DMS114 treated with DMSO at 0.1 percent for 48 hours (cell line): ENCODE measurements at regions not wholly inside any gene's neighbourhood (a gene's known extent, or its start where the extent isn't known, plus 50 kb on each side); places are given as distances from the start of the nearest gene placed in this dataset.

Experiments used
- DNase-seq: peaks from one replicate; lab custom pipeline; 2025; ENCODE audit not compliant: unreplicated experiment; lab: John Stamatoyannopoulos, UW

DNA sequence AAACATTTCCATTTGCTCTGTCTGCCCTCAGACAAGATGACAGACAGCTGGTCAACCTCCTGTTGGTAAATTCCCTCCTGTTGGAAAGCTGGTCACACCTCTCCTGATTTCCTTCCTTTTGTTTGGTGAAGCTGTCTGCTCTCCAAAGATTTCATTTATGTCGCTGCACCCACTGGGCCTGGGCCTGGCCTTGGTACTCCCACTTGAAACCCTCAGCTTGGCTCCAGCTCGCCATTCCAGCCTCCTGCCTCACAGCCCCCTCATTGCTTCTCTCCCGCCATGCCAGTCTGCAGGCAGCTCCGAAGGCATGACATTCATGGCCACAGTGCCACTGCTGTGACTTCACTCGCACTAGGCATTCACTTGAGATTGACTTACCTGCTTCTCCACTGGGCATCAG, 451.8 kb downstream of the VRK1 start:
- DNase-seq: no peak

GRCh38 chr14:97250931-97251330, 453.7 kb downstream of the VRK1 start:
- DNase-seq: no peak

DNA sequence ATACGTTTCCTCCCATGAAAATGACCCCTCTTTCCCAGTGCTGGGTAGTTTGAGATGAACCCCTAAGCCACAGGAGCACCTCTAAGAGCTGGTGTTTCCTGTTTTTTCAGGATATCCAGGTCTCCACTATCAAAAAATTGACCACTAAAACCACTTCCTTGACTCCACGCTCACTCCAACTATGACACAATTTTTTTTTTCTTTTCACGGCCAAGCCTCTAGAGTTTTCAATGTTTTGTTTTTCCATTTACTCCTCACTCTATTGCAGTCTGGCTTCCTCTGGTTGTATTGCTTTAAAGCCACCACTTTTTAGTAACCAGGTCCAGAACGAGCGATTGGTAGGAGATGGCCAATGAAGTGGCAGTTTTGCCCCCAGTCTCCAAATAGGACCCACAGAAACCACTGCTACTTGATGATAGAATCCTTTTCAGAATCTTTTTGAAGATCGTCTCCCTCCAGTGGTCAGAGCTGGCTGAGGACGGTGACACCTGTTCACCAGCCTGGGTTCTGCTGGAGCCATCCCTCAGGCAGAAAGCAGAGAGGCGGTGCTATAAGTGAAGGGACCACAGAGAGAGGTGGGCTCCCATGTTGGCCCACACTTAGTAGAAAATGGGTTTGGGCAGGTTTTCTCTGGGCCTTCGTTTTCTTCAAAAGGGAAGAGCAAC, 454.4 kb downstream of the VRK1 start:
- DNase-seq: no peak

- DNase-seq: no peak
These were observed 456.6 kb downstream of the VRK1 start for GRCh38 chr14:97253756-97254155.

DNA sequence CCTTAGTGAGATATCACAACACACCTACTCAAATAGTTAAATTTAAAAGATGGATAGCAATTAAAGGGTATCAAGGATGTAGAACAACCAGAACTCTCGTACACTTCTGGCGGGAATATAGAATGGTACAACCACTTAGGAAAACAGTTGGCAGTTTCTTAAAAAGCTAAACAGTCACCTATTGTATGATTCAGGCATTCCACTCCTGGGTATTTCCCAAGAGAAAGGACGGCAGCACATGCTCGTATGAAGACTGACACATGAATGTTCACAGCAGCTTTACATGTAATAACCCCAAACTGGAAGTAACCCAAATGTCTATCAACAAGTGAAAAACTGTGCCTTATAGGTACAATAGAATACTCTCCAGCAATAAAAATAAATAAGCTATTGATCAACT, 465.2 kb downstream of the VRK1 start:
- DNase-seq: no peak

DNA sequence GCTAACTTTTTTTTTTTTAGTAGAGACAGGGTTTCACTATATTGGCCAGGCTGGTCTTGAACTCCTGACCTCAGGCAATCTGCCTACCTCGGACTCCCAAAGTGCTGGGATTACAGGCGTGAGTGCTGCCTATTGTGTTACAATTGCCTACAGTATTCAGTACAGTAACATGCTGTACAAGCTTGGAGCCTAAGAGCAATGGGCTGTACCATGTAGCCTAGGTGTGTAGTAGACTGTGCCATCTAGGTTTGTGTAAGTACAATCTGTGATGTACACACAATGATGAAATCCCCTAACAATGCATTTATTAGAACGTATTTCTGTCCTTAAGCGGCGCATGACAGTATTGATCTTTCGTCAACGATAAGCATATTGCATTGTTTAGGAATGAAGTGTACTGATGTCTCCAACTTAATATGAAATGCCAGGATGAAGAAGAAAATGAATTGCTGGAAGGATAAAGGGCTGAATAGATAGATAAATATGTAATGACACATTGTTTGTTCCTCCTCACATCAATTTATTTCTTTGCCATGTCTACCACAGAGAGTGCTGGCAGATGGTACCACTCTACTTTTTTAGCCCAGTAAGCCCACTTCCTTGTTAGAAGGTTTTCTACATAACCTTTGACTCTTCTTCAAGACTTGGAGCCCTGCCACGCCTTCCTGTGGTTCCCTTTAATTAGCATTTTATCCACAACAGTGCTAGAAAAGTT, 467.5 kb downstream of the VRK1 start:
- no peak for DNase-seq

DNA sequence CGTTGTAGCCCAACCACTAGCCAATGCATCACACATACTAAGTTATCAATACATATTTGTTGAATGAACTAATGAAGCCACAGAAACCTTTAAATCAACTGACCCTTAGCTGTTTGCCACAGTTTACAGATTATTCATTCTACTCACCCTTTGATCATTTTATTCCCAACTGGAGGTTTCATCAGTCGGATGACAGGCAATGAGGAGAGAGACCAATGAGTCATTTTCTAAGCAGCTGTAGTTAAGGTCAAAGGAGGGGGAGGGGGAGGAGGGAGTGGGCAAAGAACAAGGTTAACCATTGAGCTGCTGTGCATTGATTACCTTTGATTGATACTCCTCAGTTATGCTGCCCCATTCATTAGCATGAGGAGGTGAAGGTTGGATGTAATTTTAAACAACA, 469.5 kb downstream of the VRK1 start:
- DNase-seq: no peak

DNA sequence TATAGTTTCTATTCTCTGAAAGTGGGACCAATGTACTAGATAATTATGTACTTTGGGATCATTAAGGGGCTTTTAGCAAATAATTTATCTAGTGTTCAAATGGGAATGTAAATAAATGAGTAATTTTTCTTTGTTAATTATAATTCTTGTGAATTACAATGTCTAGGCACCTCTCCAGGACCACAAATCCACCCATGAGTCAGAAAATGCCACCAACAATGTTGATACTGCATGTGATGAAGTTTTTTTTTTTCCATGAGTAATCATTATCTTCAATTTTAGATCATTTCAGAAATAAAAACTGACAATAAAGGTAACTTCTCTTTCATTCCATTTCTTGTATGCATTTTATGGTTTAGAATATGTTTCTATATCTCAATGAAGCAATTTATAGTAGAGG, 470.3 kb downstream of the VRK1 start:
- no peak for DNase-seq

- DNase-seq: no peak
These were observed 470.9 kb downstream of the VRK1 start for GRCh38 chr14:97268097-97268496.

DNA sequence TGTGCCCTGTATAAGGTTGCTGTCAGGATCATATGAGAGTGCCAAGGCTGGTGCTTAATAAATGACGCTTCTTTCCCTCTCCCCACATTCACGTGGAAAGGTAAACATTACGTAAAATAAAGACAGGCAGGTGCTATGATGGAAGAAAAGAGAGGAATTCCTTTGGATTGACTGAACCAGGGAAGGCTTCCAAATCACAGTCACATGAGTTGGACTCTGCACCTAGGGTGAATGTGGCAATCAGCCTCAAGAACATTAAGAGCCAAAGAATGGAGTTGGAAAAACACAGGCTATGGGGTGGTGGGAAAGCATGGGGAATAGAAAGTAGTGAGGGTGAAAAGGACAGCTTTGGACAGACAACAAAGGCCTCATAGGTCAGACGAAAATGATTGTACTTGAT, 473.1 kb downstream of the VRK1 start:
- DNase-seq: no peak

GRCh38 chr14:97271451-97271960, 474.3 kb downstream of the VRK1 start:
- no peak for DNase-seq

GRCh38 chr14:97273540-97273939, 476.4 kb downstream of the VRK1 start:
- DNase-seq: no peak

- no peak for DNase-seq
These were observed 477.4 kb downstream of the VRK1 start for GRCh38 chr14:97274626-97275025.

GRCh38 chr14:97275276-97275675, 478.1 kb downstream of the VRK1 start:
- no peak for DNase-seq

GRCh38 chr14:97276573-97276972, 479.4 kb downstream of the VRK1 start:
- DNase-seq: no peak

GRCh38 chr14:97277711-97278110, 480.5 kb downstream of the VRK1 start:
- no peak for DNase-seq

DNA sequence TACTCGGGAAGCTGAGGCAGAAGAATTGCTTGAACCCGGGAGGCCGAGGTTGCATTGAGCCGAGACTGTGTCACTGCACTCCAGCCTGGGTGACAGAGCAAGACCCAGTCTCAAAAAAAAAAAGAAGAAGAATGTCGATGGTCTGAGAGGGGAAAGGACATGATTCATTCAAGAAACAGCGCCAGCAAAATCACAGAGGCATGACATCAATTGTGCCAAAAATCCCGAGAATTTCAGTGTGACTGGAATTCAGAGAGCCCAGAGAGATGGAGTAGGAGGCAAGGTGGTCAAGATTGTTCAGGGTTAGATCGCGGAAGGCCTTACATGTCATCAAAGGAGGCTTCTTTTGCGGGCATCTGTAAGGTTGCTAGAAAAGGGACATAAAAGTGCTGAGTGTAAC, 483.3 kb downstream of the VRK1 start:
- no peak for DNase-seq

GRCh38 chr14:97281741-97282140, 484.6 kb downstream of the VRK1 start:
- DNase-seq: no peak

GRCh38 chr14:97282210-97283004, 485.2 kb downstream of the VRK1 start:
- DNase-seq: no peak

GRCh38 chr14:97283005-97283403, 485.8 kb downstream of the VRK1 start:
- no peak for DNase-seq

DNA sequence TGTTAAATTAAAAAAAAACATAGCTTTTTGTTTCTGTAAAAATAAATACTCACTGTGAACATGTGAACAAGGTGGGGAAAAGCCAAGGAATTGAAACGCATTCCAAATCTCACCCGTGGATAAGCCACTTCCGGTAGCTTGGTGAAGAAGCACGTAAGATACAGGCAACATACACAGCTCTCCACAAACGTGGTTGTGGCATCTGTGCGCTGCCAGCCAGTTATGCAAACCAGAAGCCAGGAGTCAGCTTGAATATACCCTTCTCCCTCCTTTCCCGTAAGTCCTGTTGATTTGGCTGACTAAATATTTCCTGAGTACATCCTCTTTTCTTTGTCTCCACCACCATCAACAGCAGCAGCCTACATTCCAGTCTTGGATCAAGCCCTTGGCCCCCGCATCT, 486.2 kb downstream of the VRK1 start:
- no peak for DNase-seq

DNA sequence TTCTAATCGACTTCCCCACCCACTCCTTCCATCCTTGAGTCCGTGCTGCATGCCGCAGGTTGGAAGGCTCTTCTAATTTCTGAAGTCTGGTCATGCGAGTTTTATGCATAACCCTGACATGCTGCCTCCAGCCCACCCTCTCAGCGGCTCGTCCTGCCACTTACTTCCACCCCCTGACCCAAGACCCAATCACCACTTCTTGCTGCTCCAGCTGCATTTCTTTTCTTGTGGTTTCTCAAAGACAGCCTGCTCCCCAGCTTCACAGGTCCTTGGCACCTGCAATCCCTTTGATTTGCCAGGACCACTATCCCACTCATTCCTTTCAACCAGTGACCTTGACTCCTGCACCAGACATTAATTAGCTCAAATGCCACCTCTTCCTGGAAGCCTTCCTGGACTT, 486.7 kb downstream of the VRK1 start:
- DNase-seq: no peak
